HG02870 (cell line): ENCODE measurements at regions not wholly inside any gene's neighbourhood (a gene's known extent, or its start where the extent isn't known, plus 50 kb on each side); places are given as distances from the start of the nearest gene placed in this dataset.
"Not testable (repeated sequence)": the region's sequence is repeated elsewhere in the genome, so short reads cannot be mapped to it uniquely, and the experiment has no call there.

Experiments
- ATAC-seq: cut with Tn5 transposase; IDR thresholded peaks from one replicate; pipeline ENCODE4 v1.9.1; 2021; ENCODE audit warnings: mild to moderate bottlenecking, moderate library complexity; ENCODE audit not compliant: unreplicated experiment

GRCh38 chr9:118630931-118631595 lies 738.2 kb downstream of the BRINP1 start:
- no peak for ATAC-seq

DNA sequence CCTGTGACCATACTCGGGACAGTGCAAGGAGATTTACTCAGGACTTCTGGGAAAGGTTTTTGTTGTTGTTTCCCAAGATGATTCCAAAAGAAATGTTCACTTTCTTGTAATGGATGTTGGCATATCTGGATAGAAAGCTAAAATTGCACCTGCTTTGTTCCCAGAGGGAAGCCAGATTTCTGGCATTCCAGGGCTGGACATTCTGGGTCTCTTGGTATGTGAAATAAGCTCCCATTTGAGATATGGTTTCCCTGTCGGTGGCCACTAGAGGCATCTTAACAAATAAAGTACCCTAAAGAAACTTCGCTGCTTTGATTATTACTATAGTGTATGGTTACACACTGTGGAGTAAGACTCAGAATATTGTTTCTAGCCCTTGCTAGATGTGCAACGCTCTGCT lies 737.3 kb downstream of the BRINP1 start:
- no peak for ATAC-seq

- no peak for ATAC-seq
These were observed 733.8 kb downstream of the BRINP1 start for GRCh38 chr9:118635416-118635815.

GRCh38 chr9:118637681-118638080 lies 731.6 kb downstream of the BRINP1 start:
- no peak for ATAC-seq

DNA sequence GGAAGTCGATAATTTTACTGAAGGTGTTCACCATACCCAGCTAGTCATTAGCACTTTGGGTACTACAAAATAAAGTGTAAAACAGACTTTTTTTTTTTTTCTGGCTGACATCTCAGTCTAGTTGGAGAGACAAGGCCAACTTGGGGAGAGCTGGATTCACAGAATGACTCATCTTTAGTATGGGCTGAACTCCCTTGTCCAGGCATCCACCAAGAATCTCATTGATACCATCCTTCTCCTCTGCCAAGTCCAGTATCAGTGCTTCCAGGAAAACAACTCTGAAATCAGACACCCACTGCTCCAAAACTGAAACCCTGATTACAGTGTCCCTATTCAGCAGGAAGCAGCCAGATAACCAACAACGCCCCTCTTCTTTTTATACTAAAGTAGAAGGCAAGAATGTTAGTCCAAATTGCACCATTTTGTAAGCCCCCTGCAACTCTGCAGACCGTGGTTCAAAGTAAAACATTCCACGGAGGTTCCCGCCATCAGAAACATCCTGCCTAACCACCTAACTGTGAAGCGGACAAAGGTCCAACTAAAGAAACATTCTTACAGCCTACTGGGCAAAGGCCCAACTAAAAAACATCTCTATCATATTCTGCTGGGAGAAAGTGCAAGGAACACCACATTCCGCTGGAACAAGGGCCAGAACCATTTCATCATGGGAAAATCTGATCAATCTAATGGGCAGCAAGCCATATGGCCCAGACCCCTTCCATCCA lies 728.2 kb downstream of the BRINP1 start:
- ATAC-seq: no peak

DNA sequence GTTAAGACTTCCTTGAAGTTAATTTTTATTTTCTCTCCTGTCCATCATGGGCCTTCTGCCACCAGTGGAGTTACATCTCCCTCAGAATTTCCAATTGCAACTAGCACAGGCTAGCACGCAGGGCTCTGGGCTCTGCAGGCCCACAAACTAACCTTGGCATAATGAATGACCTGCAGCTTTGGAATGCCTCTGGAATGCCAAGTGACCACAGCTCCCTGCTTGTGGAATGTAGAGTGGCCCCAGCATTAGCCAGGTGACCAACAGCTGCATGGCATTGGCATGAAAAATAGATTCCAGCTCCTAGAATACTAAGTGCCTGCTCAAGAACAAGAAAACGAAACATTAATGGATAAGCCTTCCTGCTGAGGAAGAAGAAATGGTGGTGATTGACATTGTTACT lies 726.1 kb downstream of the BRINP1 start:
- ATAC-seq: no peak

DNA sequence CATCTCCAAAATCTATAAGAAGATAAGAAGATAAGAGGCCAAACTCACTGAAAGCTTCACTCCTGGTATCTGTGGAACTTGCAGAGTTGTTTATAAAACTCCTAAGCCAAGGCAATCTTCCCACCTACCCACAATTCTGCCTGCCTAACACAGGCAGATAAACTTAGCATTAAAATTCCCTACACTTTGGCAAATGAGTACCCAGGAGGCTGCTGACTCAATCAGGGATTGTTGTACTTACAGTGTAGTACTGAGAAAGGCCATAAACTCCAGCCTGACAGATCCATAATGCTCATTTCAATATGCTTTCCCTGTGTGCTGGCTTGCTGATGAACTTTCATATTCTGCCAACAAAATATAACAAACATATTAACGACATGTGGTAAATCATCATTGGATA lies 725.2 kb downstream of the BRINP1 start:
- ATAC-seq: no peak

DNA sequence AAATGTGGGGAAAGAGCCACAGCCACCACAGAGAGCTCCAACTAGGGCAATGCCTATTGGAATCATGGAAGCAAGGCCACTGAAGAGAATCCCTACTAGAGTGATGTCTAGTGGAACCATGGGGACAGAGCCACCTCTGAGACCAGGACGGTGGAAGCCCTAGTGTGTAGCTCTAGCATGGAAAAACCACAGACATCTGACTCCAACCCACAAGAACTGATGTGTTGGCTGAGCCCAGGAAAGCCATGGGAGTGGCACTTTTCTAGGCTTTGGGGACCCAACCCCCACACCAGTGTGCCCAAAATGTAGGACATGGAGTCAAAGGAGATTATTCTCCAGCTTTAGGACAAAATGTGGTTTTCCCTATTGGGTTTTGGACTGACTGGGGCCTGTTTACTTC lies 721.9 kb downstream of the BRINP1 start:
- ATAC-seq: no peak

GRCh38 chr9:118650417-118650816 lies 718.8 kb downstream of the BRINP1 start:
- ATAC-seq: no peak

GRCh38 chr9:118651511-118651910 lies 717.7 kb downstream of the BRINP1 start:
- no peak for ATAC-seq

- no peak for ATAC-seq
These were observed 717.0 kb downstream of the BRINP1 start for GRCh38 chr9:118652258-118652657.

DNA sequence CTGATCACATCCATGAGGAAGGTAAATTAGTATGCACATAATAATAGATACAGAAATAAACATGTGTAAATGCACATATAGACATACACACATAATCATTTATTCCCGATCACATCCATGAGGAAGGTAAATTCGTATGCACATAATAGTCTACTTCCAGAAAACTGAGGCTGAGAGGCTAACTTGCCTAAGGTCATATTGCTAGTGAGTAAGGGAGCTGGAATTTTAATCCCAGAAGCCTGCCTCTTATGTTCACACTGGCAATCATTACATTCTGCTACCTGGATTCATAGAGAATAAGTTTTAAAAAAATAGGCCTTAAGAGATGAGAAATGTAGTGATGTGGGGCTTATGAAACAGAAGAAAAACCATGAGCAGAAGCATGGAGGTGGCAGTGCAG lies 716.3 kb downstream of the BRINP1 start:
- ATAC-seq: no peak

- no peak for ATAC-seq
These were observed 710.2 kb downstream of the BRINP1 start for GRCh38 chr9:118659011-118659410.

- ATAC-seq: no peak
These were observed 703.9 kb downstream of the BRINP1 start for GRCh38 chr9:118665226-118665919.

DNA sequence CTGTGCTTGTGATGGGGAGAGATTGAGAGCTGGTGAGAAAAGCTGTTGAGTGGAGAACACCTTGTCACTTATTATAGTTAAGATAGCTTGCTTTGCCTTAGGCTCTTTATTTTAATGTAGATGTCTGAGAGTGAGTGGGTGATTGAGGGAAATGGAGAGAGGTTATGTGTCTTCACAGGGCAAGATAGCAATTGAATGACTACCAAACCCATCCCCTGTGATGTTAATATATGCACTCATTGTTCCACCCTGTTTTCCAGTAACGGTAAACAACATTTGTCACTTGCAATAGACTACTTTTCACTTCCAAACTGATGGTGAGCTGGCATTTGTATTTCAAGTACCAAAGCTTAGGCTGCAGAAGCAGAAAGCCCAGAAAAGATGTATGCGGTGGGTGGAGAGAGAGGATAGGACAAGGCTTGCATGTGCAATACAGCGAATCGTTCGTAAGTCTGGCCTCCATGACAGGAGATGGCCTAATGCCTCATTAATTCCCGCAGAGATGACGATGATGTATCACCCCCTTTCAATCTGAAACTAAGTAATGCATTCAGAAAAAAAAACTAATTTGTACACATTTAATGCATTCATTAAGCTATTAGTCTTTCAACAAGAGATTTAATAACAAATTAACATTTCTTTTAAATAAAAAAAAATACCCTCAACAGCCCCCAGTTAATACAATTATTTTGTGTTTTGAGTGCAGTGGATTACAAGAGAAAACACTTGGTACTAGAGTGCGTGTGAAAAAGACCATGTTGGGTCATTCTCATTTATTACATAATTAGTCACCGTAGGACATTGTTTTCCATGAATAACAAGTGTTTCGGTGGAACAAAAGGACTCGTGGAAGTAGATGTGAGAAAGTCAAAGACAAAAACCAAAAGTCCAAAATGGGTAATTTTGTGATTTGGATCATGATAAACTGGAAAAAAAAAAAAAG lies 699.0 kb downstream of the BRINP1 start:
- no peak for ATAC-seq

- ATAC-seq: no peak
These were observed 694.3 kb downstream of the BRINP1 start for GRCh38 chr9:118674942-118675341.

DNA sequence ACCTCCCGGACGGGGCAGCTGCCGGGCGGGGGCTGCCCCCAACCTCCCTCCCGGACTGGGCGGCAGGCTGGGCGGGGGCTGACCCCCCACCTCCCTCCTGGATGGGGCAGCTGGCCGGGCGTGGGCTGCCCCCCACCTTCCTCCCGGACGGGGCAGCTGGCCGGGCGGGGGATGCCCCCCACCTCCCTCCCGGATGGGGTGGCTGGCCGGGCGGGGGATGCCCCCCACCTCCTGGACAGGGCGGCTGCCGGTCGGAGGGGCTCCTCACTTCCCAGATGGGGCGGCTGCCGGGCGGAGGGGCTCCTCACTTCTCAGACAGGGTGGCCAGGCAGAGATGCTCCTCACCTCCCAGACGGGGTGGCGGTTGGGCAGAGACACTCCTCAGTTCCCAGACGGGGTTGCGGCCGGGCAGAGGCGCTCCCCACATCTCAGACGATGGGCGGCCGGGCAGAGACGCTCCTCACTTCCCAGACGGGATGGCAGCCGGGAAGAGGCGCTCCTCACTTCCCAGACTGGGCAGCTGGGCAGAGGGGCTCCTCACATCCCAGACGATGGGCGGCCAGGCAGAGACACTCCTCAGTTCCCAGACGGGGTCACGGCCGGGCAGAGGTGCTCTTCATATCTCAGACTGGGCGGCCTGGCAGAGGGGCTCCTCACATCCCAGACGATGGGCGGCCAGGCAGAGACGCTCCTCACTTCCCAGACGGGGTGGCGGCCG lies 691.1 kb downstream of the BRINP1 start:
- not testable (repeated sequence) for ATAC-seq

DNA sequence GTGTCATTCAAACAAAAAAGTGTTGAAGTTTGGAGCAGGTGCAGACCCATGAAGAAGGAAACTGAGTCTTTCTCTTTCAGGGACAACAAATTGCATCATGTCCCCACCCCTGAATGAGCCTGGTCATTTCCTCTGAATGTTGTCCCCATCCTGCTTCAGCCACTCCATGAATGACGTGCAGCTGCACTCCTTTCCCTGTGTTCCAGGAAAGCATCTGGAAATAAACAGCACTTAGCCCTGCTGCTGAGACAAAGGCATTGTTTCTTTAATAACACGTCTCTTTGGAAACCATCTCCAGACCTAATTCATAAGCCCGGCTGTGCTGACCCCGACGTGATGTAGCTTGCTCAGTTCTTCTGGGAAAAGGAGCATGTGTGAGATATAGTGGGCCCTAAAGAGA lies 682.3 kb downstream of the BRINP1 start:
- no peak for ATAC-seq

GRCh38 chr9:118689280-118689679 lies 680.0 kb downstream of the BRINP1 start:
- ATAC-seq: no peak

GRCh38 chr9:118692613-118693012 lies 676.6 kb downstream of the BRINP1 start:
- no peak for ATAC-seq
